K562 (cell line): ENCODE measurements at regions not wholly inside any gene's neighbourhood (a gene's known extent, or its start where the extent isn't known, plus 50 kb on each side); places are given as distances from the start of the nearest gene placed in this dataset.

Source experiments
- ATAC-seq: fragments of 200-7000 bp; cut with Tn5 transposase; 3 replicates; pipeline ENCODE4 v1.9.1; 2020; ENCODE audit warnings: moderate library complexity
- BruUV-seq: library from RNA; stranded (reverse); fragments of 400-500 nt; replicated peaks from 2 replicates; lab custom pipeline; 2021; lab: Mats Ljungman, UMichigan
- CTCF ChIA-PET: fragments of 300-600 bp; formaldehyde crosslinking; extraction: SDS; loops from one replicate; lab custom pipeline; 2021; ENCODE audit warnings: low intra/inter-chr PET ratio; lab: Yijun Ruan, JAX
- POLR2A ChIA-PET: fragments of 300-600, 350-650 bp; sonication (Branson Sonifier 250); formaldehyde crosslinking; extraction: SDS; loops from one replicate; lab custom pipeline; 2021; ENCODE audit warnings: antibody characterized with exemption, inconsistent platforms; lab: Yijun Ruan, JAX
- DNase-seq, 4 experiments: peaks; one replicate each; pipeline versions ENCODE4 v3.0.0 to v3.0.0-alpha.2; 2011 to 2018; ENCODE audit warnings: low spot score in 3 of 4, mixed read lengths in 3 of 4; ENCODE audit errors: extremely low read depth in 1 of 4
- FAIRE-seq: peaks from 2 replicates; lab custom pipeline; 2011; peaks lifted over from hg19 to GRCh38; lab: Jason Lieb, UNC
- H2AFZ ChIP-seq: 2 replicates; pipeline ENCODE4 v1.6.0; 2011; ENCODE audit warnings: low read depth, low read length, control low read depth, inconsistent platforms
- H3K27ac ChIP-seq: fragments of 200-600 bp; 3 replicates; pipeline ENCODE4 v1.8.0; 2011; ENCODE audit warnings: low read depth, mild to moderate bottlenecking, control low read depth, inconsistent platforms, low read length, moderate library complexity, mixed read lengths; ENCODE audit errors: extremely low read depth
- H3K27me3 ChIP-seq, 2 experiments: fragments of 300-600 bp in 1 of 2; 2 replicates in 1 of 2; 3 replicates in 1 of 2; pipeline versions ENCODE4 v1.6.0 to v1.8.0; 2011; ENCODE audit warnings: inconsistent platforms in 2 of 2, low read length in 2 of 2, mild to moderate bottlenecking in 1 of 2, mixed read lengths in 1 of 2, moderate library complexity in 1 of 2; ENCODE audit not compliant: control insufficient read depth in 2 of 2, insufficient read depth in 2 of 2
- H3K36me3 ChIP-seq: fragments of 300-600 bp; 3 replicates; pipeline ENCODE4 v1.8.0; 2011; ENCODE audit warnings: mild to moderate bottlenecking, low read length, inconsistent platforms; ENCODE audit not compliant: control insufficient read depth, insufficient read depth
- H3K4me1 ChIP-seq, 2 experiments: fragments of 200-600 bp in 1 of 2; replicated peaks in 1 of 2; 2 replicates in 1 of 2; 3 replicates in 1 of 2; pipeline versions ENCODE4 v1.5.1 to v1.8.0; 2011; ENCODE audit warnings: inconsistent platforms in 2 of 2, low read length in 2 of 2, mild to moderate bottlenecking in 1 of 2, mixed read lengths in 1 of 2, moderate library complexity in 1 of 2; ENCODE audit not compliant: control insufficient read depth in 2 of 2, insufficient read depth in 2 of 2
- H3K4me2 ChIP-seq: 2 replicates; pipeline ENCODE4 v1.6.1; 2011; ENCODE audit warnings: low read length, control low read depth, inconsistent platforms, mixed read lengths; ENCODE audit not compliant: insufficient read depth
- H3K4me3 ChIP-seq: fragments of 200-600 bp; sonication (generic), shearing (Covaris generic); 2 replicates; pipeline ENCODE4 v1.5.1; 2016; ENCODE audit warnings: control low read depth, inconsistent platforms
- H3K79me2 ChIP-seq: fragments of 200-600 bp; 3 replicates; pipeline ENCODE4 v1.8.0; 2011; ENCODE audit warnings: low read length, inconsistent platforms; ENCODE audit not compliant: control insufficient read depth, insufficient read depth
- H3K9ac ChIP-seq, 2 experiments: 2 replicates each; pipeline versions ENCODE4 v1.6.0 to v1.6.1; 2011; ENCODE audit warnings: low read depth in 2 of 2, low read length in 2 of 2, control low read depth in 1 of 2, inconsistent platforms in 1 of 2, mild to moderate bottlenecking in 1 of 2, mixed read lengths in 1 of 2; ENCODE audit not compliant: insufficient read depth in 1 of 2
- H3K9me1 ChIP-seq: one replicate; pipeline ENCODE4 v1.6.0; 2011; ENCODE audit warnings: inconsistent platforms, mild to moderate bottlenecking, low read length, moderate library complexity; ENCODE audit not compliant: control insufficient read depth, insufficient read depth
- H3K9me3 ChIP-seq: replicated peaks from 2 replicates; pipeline ENCODE4 v1.5.1; 2011; ENCODE audit warnings: low read depth, low read length, inconsistent platforms; ENCODE audit not compliant: control insufficient read depth, insufficient read depth
- H4K20me1 ChIP-seq: replicated peaks from 2 replicates; pipeline ENCODE4 v1.6.1; 2011; ENCODE audit warnings: low read length, inconsistent platforms, mixed read lengths; ENCODE audit not compliant: control insufficient read depth, insufficient read depth
- ATF7 ChIP-seq: fragments of 450-650 bp; IDR thresholded peaks from 2 replicates; pipeline ENCODE4 v1.7.1; 2014; ENCODE audit warnings: mild to moderate bottlenecking, moderate library complexity
- BMI1 ChIP-seq: fragments of 150-350 bp; IDR thresholded peaks from 2 replicates; pipeline ENCODE4 v1.6.1; 2014; ENCODE audit warnings: low read length
- CREM ChIP-seq: IDR thresholded peaks from 2 replicates; pipeline ENCODE4 v1.6.1; 2014; ENCODE audit warnings: antibody characterized with exemption, low read depth
- E2F4 ChIP-seq: sonication (generic); formaldehyde crosslinking; IDR thresholded peaks from 2 replicates; pipeline ENCODE4 v1.8.0; 2022; ENCODE audit warnings: mild to moderate bottlenecking, low read depth, missing genetic modification reagents
- FIP1L1 ChIP-seq: fragments of 200-400 bp; formaldehyde crosslinking; IDR thresholded peaks from 2 replicates; pipeline ENCODE4 v1.6.1; 2018; ENCODE audit warnings: mild to moderate bottlenecking, low read depth, low read length; ENCODE audit not compliant: poor library complexity, severe bottlenecking
- GABPB2 ChIP-seq: fragments of 250-450 bp; sonication (Bioruptor Pico); conservative IDR thresholded peaks from 2 replicates; pipeline ENCODE4 v1.5.1; 2021; ENCODE audit warnings: mild to moderate bottlenecking
- GTF2E2 ChIP-seq: fragments of 200-800 bp; sonication (Bioruptor generic); IDR thresholded peaks from 2 replicates; pipeline ENCODE4 v1.6.1; 2016; ENCODE audit warnings: missing genetic modification characterization, missing compliant biosample characterization
- MTF1 ChIP-seq: fragments of 250-450 bp; sonication (Bioruptor Pico); IDR thresholded peaks from 2 replicates; pipeline ENCODE4 v1.9.0; 2021; ENCODE audit warnings: moderate library complexity, mild to moderate bottlenecking, inconsistent platforms, borderline replicate concordance
- NFIC ChIP-seq: fragments of 450-650 bp; IDR thresholded peaks from 2 replicates; pipeline ENCODE4 v1.6.1; 2017; ENCODE audit warnings: mild to moderate bottlenecking, inconsistent platforms
- NR2C1 ChIP-seq, 2 experiments: fragments of 450-650 bp; IDR thresholded peaks; 2 replicates each; pipeline ENCODE4 v1.6.1; 2017; ENCODE audit warnings: mild to moderate bottlenecking in 2 of 2, antibody characterized with exemption in 1 of 2, inconsistent platforms in 1 of 2, missing compliant biosample characterization in 1 of 2, missing genetic modification characterization in 1 of 2
- POLR2AphosphoS5 ChIP-seq: IDR thresholded peaks from 2 replicates; pipeline ENCODE4 v1.6.1; 2011; ENCODE audit warnings: mild to moderate bottlenecking, low read depth, low read length, moderate library complexity; ENCODE audit not compliant: control insufficient read depth, insufficient read depth
- POLR2H ChIP-seq: IDR thresholded peaks from 2 replicates; pipeline ENCODE4 v1.6.1; 2016; ENCODE audit warnings: missing genetic modification characterization, low read depth, mild to moderate bottlenecking, control low read depth, missing compliant biosample characterization, moderate library complexity
- SOX6 ChIP-seq: fragments of 450-650 bp; IDR thresholded peaks from 2 replicates; pipeline ENCODE4 v1.6.1; 2014; ENCODE audit warnings: mild to moderate bottlenecking
- ZNF384 ChIP-seq: IDR thresholded peaks from 2 replicates; pipeline ENCODE4 v1.6.1; 2012; ENCODE audit warnings: low read depth, low read length, improper control_type of control experiment
- ZNF584 ChIP-seq: fragments of 200-800 bp; sonication (Bioruptor generic); IDR thresholded peaks from 2 replicates; pipeline ENCODE4 v1.6.1; 2016; ENCODE audit warnings: low read depth, mild to moderate bottlenecking, missing genetic modification characterization, missing compliant biosample characterization
- ZNF778 ChIP-seq: fragments of 450-650 bp; formaldehyde crosslinking; IDR thresholded peaks from 2 replicates; pipeline ENCODE4 v1.4.0; 2020; ENCODE audit warnings: mild to moderate bottlenecking, moderate library complexity
- WGBS: fragments of 100-300 bp; shearing (Covaris generic); methylation state at CpG from one replicate; pipeline ENCODE4 v1.1.6; 2016; ENCODE audit warnings: low coverage, mixed read lengths; ENCODE audit not compliant: insufficient coverage; ENCODE audit errors: missing lambda C conversion rate; 5-methylcytosine and 5-hydroxymethylcytosine counted together
- in situ Hi-C: fragments of 300-500 bp; cut with MboI; formaldehyde crosslinking; loops from 4 replicates; pipeline ENCODE4 v1.15.0; 2018; ENCODE audit warnings: inconsistent platforms, mixed read lengths
- intact Hi-C: fragments of 100-400 bp; cut with micrococcal nuclease; formaldehyde crosslinking; loops from 2 replicates; pipeline ENCODE4 v1.14.2; 2022

GRCh38 chr12:124655048-124655697 is 87.8 kb upstream of the NCOR2 start:
- H3K27me3 ChIP-seq: peaks cover 7 to 15% of the 10 kb centered on the region in 2 experiments; a peak in 3 of 5 replicates
- no peak overlapping the region for H3K27ac ChIP-seq
- intact Hi-C loops (no loop called here), in situ Hi-C loops (no loop called here)
- peak overlapping the region in 1 of 2 experiments; percentile 78; a peak in 2 of 4 replicates for H3K9ac ChIP-seq
- ChIA-PET CTCF (no interaction called here), POLR2A (interaction anchor here (0.8 kb wide), 1 partner anchor 13 kb away, joined by 4 read pairs; no protein-coding TSS in a partner anchor)
- H3K36me3 ChIP-seq: no peaks in the 10 kb centered on the region
- no peaks in the 10 kb centered on the region for H3K9me3 ChIP-seq
- ATAC-seq (peak; percentile 53; the same call in 2 of the 3 replicates), FAIRE-seq (peak; percentile 79), DNase-seq (no peak)
- H4K20me1 ChIP-seq: no peaks in the 10 kb centered on the region; the same call in 1 of the 2 replicates
- 29% methylated on average over 17 of the region's 18 CpGs for WGBS
- H3K4me3 ChIP-seq: no peak overlapping the region
- BruUV-seq: no TSS peak
- H3K4me2 ChIP-seq: no peak overlapping the region
- H3K79me2 ChIP-seq: no peaks in the 10 kb centered on the region
- H3K9me1 ChIP-seq: no peaks in the 10 kb centered on the region
- peaks cover 8 to 26% of the 10 kb centered on the region in 2 experiments; a peak in 4 of 5 replicates for H3K4me1 ChIP-seq
- H2AFZ ChIP-seq: peak overlapping the region; percentile 68; the same call in 1 of the 2 replicates
- peak; percentile 43 for TF ChIP-seq NFIC
- TF ChIP-seq ZNF778 (CRISPR knock-in tag): no peak
- no peak for TF ChIP-seq POLR2H (tag)

- H3K36me3 ChIP-seq: no peaks in the 10 kb centered on the region
- no TSS peak for BruUV-seq
- H3K4me2 ChIP-seq: no peak overlapping the region
- H2AFZ ChIP-seq: peak overlapping the region; percentile 68; the same call in 1 of the 2 replicates
- peaks cover 4 to 9% of the 10 kb centered on the region in 2 experiments; a peak in 3 of 5 replicates for H3K27me3 ChIP-seq
- no peaks in the 10 kb centered on the region for H3K9me3 ChIP-seq
- CTCF ChIA-PET: no interaction called here
- POLR2A ChIA-PET: no interaction called here
- H3K9ac ChIP-seq: peak overlapping the region in 1 of 2 experiments; percentile 78; a peak in 2 of 4 replicates
- 52% methylated on average over 12 of the region's 13 CpGs for WGBS
- intact Hi-C loops: no loop called here
- H3K79me2 ChIP-seq: no peaks in the 10 kb centered on the region
- in situ Hi-C loops: no loop called here
- FAIRE-seq (no peak), DNase-seq (no peak), ATAC-seq (no peak; the same call in 2 of the 3 replicates)
- H3K9me1 ChIP-seq: no peaks in the 10 kb centered on the region
- no peak overlapping the region for H3K4me3 ChIP-seq
- no peak overlapping the region for H3K27ac ChIP-seq
- H3K4me1 ChIP-seq: peaks cover 8 to 26% of the 10 kb centered on the region in 2 experiments; a peak in 4 of 5 replicates
- H4K20me1 ChIP-seq: no peaks in the 10 kb centered on the region; the same call in 1 of the 2 replicates
- TF ChIP-seq CREM: no peak
- TF ChIP-seq SOX6: no peak
- TF ChIP-seq GABPB2 (CRISPR knock-in tag): no peak
- no peak for TF ChIP-seq NR2C1 (IDR thresholded peaks at IDR 0.05)
- no peak for TF ChIP-seq NR2C1 (tag; IDR thresholded peaks at IDR 0.05)
- TF ChIP-seq GTF2E2 (tag): no peak
- TF ChIP-seq ATF7: no peak
- TF ChIP-seq FIP1L1: no peak
- TF ChIP-seq POLR2AphosphoS5: no peak
- TF ChIP-seq ZNF584 (CRISPR knock-in tag): no peak
- TF ChIP-seq E2F4 (CRISPR knock-in tag): no peak
- TF ChIP-seq MTF1 (CRISPR knock-in tag): no peak
- no peak for TF ChIP-seq BMI1
- TF ChIP-seq ZNF384: no peak
Observed at GRCh38 chr12:124654666-124655047, 87.2 kb upstream of the NCOR2 start.
